ENCODE measurements at regions not wholly inside any gene's neighbourhood (a gene's known extent, or its start where the extent isn't known, plus 50 kb on each side); places are given as distances from the start of the nearest gene placed in this dataset.

DNA sequence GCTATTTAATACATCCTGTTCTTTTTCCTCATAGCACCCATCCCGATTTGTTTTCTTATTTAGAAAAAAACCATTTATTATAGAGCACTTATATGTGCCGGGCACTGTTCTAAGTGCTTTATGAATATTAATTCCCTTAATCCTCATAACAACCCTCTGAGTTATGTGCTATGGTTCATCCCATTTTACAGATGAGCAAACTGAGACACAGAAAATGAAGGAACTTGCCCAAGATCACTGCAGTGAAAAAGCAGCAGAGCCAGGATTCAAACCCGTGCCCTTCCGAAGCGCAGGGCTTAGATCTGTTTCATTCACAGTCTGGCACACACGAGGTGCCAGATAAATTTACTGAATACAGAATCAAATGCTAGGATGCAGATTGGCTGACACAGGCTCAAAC is 85.1 kb upstream of the ZC3H12A start:
- H3K9me3 Mint-ChIP-seq: 0 out of 5 replicates have a peak, but pooled peaks cover 0 to 1% of the 10 kb centered on the region in 2 experiments
- Histone ChIP-seq H3K4ac (ENCODE audit: low read depth, low read length) (no peak overlapping the region), H3K23ac (ENCODE audit: insufficient read length, low read depth, low read length) (no peak overlapping the region), H2BK15ac (ENCODE audit: low read depth, low read length) (no peak overlapping the region), H3K14ac (ENCODE audit: insufficient read depth, low read length) (no peak overlapping the region), H3K9ac (ENCODE audit: extremely low read depth, insufficient read length, low read length) (no peak overlapping the region), H2AK5ac (ENCODE audit: insufficient read length, low read length) (no peak overlapping the region), H3K79me2 (ENCODE audit: insufficient read depth, low read length) (no peaks in the 10 kb centered on the region), H4K5ac (ENCODE audit: insufficient read length, low read depth, low read length) (no peak overlapping the region), H2AFZ (ENCODE audit: low read length) (no peak overlapping the region), H3K4me1 (ENCODE audit: insufficient read depth, low read length) (0 out of 2 replicates have a peak, but pooled peaks cover 2% of the 10 kb centered on the region), H4K20me1 (ENCODE audit: control insufficient read depth, insufficient read depth, insufficient read length) (no peaks in the 10 kb centered on the region), H3K79me1 (ENCODE audit: insufficient read depth, low read depth, low read length, poor library complexity, severe bottlenecking) (no peaks in the 10 kb centered on the region), H3K27ac (ENCODE audit: insufficient read length, low read depth, low read length) (no peak overlapping the region), H3K18ac (ENCODE audit: insufficient read length, low read depth, low read length) (no peak overlapping the region), H2BK120ac (ENCODE audit: low read depth, low read length, poor library complexity, severe bottlenecking) (no peak overlapping the region), H3K4me2 (ENCODE audit: insufficient read depth, insufficient read length, low read length) (no peak overlapping the region), H3K23me2 (ENCODE audit: insufficient read length, low read depth, low read length, poor library complexity, severe bottlenecking) (no peaks in the 10 kb centered on the region), H2BK5ac (ENCODE audit: insufficient read length, low read length) (no peak overlapping the region), H2BK12ac (ENCODE audit: insufficient read length, low read depth, low read length) (no peak overlapping the region), H3K9me3 (ENCODE audit: control insufficient read depth, low read depth, low read length) (no peaks in the 10 kb centered on the region), H4K8ac (replicated peaks; ENCODE audit: insufficient read length, low read depth, low read length) (no peak overlapping the region), H2BK20ac (ENCODE audit: low read depth, low read length, poor library complexity, severe bottlenecking) (no peak overlapping the region), H4K91ac (ENCODE audit: insufficient read length, low read depth, low read length) (no peak overlapping the region), H3T11ph (ENCODE audit: low read length) (no peak overlapping the region), H3K27me3 (ENCODE audit: insufficient read depth, low read length) (no peaks in the 10 kb centered on the region), H3K56ac (ENCODE audit: insufficient read length, low read depth, low read length) (no peak overlapping the region)
- H3K36me3 Mint-ChIP-seq (ENCODE audit: insufficient read depth in 1 of 3, low read depth in 3 of 3): no peaks in the 10 kb centered on the region
- no peak overlapping the region for H3K27ac Mint-ChIP-seq
- peaks cover 10 to 22% of the 10 kb centered on the region in 2 experiments for H3K4me1 Mint-ChIP-seq
- H3K4me3 Mint-ChIP-seq: no peak overlapping the region
- WGBS (ENCODE audit: extremely low coverage, insufficient read length, low lambda C conversion rate): no CpG with 5 or more reads among the region's 6 CpGs
- no peak for DNase-seq
- TF ChIP-seq, protein P1, sequence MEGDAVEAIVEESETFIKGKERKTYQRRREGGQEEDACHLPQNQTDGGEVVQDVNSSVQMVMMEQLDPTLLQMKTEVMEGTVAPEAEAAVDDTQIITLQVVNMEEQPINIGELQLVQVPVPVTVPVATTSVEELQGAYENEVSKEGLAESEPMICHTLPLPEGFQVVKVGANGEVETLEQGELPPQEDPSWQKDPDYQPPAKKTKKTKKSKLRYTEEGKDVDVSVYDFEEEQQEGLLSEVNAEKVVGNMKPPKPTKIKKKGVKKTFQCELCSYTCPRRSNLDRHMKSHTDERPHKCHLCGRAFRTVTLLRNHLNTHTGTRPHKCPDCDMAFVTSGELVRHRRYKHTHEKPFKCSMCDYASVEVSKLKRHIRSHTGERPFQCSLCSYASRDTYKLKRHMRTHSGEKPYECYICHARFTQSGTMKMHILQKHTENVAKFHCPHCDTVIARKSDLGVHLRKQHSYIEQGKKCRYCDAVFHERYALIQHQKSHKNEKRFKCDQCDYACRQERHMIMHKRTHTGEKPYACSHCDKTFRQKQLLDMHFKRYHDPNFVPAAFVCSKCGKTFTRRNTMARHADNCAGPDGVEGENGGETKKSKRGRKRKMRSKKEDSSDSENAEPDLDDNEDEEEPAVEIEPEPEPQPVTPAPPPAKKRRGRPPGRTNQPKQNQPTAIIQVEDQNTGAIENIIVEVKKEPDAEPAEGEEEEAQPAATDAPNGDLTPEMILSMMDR (conservative IDR thresholded peaks at IDR 0.05): no peak
- H3K27me3 Mint-ChIP-seq (ENCODE audit: low read depth): peaks cover 4% of the 10 kb centered on the region

Data from H9 (cell line).